ENCODE measurements at regions not wholly inside any gene's neighbourhood (a gene's known extent, or its start where the extent isn't known, plus 50 kb on each side); places are given as distances from the start of the nearest gene placed in this dataset.

DNA sequence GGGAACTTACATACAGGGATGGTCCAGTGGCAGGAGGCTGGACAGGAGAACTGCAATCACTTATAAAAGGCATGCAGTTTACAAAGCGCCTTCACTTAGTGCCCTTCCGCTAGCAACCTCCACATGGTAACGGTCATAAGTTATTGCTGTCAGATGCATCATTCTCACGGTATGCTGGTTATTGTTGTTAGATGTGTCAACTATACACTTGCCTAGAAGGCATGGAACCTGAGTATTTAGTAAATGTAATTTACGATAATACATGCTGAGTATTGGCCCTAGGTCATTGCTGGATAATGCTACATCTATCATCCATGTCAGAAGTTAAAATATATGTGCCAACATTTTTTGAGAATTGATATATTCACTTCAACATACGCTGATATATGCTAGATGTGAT, 155.1 kb upstream of the MBL2 start:
- no peaks in the 10 kb centered on the region for H3K79me2 ChIP-seq (ENCODE audit: control insufficient read depth, insufficient read depth, low read length)
- H3K9ac ChIP-seq (ENCODE audit: control insufficient read depth, extremely low read depth, insufficient read depth, low read length): no peak overlapping the region
- H3K9me3 ChIP-seq (ENCODE audit: control insufficient read depth, low read depth, low read length): no peaks in the 10 kb centered on the region
- H3K36me3 ChIP-seq (ENCODE audit: control insufficient read depth in 2 of 2, extremely low read depth in 1 of 2, insufficient read depth in 2 of 2, low read length in 2 of 2): no peaks in the 10 kb centered on the region
- H4K20me1 ChIP-seq (ENCODE audit: control insufficient read depth, extremely low read depth, insufficient read depth, low read length): no peaks in the 10 kb centered on the region
- DNase-seq (ENCODE audit: low read depth, low spot score): no peak
- no peak overlapping the region for H3K27ac ChIP-seq (ENCODE audit: control insufficient read depth, insufficient read depth, low read length)
- dilution Hi-C loops (cut with MboI; ENCODE audit: extremely low pct_ligation_motif_present, low sequenced_read_pairs): no loop called here
- peak; percentile 34 for FAIRE-seq
- TF ChIP-seq EZH2 (IDR thresholded peaks at IDR 0.05; ENCODE audit: low read length): no peak
- TF ChIP-seq, protein P1, sequence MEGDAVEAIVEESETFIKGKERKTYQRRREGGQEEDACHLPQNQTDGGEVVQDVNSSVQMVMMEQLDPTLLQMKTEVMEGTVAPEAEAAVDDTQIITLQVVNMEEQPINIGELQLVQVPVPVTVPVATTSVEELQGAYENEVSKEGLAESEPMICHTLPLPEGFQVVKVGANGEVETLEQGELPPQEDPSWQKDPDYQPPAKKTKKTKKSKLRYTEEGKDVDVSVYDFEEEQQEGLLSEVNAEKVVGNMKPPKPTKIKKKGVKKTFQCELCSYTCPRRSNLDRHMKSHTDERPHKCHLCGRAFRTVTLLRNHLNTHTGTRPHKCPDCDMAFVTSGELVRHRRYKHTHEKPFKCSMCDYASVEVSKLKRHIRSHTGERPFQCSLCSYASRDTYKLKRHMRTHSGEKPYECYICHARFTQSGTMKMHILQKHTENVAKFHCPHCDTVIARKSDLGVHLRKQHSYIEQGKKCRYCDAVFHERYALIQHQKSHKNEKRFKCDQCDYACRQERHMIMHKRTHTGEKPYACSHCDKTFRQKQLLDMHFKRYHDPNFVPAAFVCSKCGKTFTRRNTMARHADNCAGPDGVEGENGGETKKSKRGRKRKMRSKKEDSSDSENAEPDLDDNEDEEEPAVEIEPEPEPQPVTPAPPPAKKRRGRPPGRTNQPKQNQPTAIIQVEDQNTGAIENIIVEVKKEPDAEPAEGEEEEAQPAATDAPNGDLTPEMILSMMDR (optimal IDR thresholded peaks at IDR 0.05 in 1 of 3, IDR thresholded peaks at IDR 0.05 in 1 of 3, conservative IDR thresholded peaks at IDR 0.05 in 1 of 3; ENCODE audit: extremely low read depth in 1 of 3, insufficient read depth in 2 of 3, low read length in 3 of 3): no peak
- H3K4me3 ChIP-seq (ENCODE audit: control insufficient read depth in 2 of 3, extremely low read depth in 1 of 3, insufficient read depth in 2 of 3, low read depth in 1 of 3, low read length in 3 of 3): no peak overlapping the region
- no peaks in the 10 kb centered on the region for H3K9me1 ChIP-seq (ENCODE audit: control insufficient read depth, extremely low read depth, insufficient read depth, low read length)
- H3K4me1 ChIP-seq (ENCODE audit: control insufficient read depth, extremely low read depth, insufficient read depth, low read length): no peaks in the 10 kb centered on the region
- no peak overlapping the region for H2AFZ ChIP-seq (ENCODE audit: control insufficient read depth, low read length)
- no peak overlapping the region for H3K4me2 ChIP-seq (ENCODE audit: control insufficient read depth, extremely low read depth, insufficient read depth, low read depth, low read length)
- H3K27me3 ChIP-seq (ENCODE audit: control insufficient read depth, extremely low read depth, insufficient read depth, low read length): no peaks in the 10 kb centered on the region

GRCh38 chr10:52923520-52923919, 150.9 kb upstream of the MBL2 start:
- dilution Hi-C loops (cut with MboI; ENCODE audit: extremely low pct_ligation_motif_present, low sequenced_read_pairs): no loop called here
- no peaks in the 10 kb centered on the region for H3K9me1 ChIP-seq (ENCODE audit: control insufficient read depth, extremely low read depth, insufficient read depth, low read length)

More at GRCh38 chr10:52923520-52923919, 150.9 kb upstream of the MBL2 start:
- Histone ChIP-seq H4K20me1 (ENCODE audit: control insufficient read depth, extremely low read depth, insufficient read depth, low read length) (no peaks in the 10 kb centered on the region), H3K4me3 (ENCODE audit: control insufficient read depth in 2 of 3, extremely low read depth in 1 of 3, insufficient read depth in 2 of 3, low read depth in 1 of 3, low read length in 3 of 3) (no peak overlapping the region), H3K27me3 (ENCODE audit: control insufficient read depth, extremely low read depth, insufficient read depth, low read length) (no peaks in the 10 kb centered on the region), H3K9ac (ENCODE audit: control insufficient read depth, extremely low read depth, insufficient read depth, low read length) (no peak overlapping the region), H3K36me3 (ENCODE audit: control insufficient read depth in 2 of 2, extremely low read depth in 1 of 2, insufficient read depth in 2 of 2, low read length in 2 of 2) (no peaks in the 10 kb centered on the region), H3K9me3 (ENCODE audit: control insufficient read depth, low read depth, low read length) (no peaks in the 10 kb centered on the region), H3K79me2 (ENCODE audit: control insufficient read depth, insufficient read depth, low read length) (no peaks in the 10 kb centered on the region), H3K4me2 (ENCODE audit: control insufficient read depth, extremely low read depth, insufficient read depth, low read depth, low read length) (no peak overlapping the region), H2AFZ (ENCODE audit: control insufficient read depth, low read length) (no peak overlapping the region), H3K27ac (ENCODE audit: control insufficient read depth, insufficient read depth, low read length) (no peak overlapping the region), H3K4me1 (ENCODE audit: control insufficient read depth, extremely low read depth, insufficient read depth, low read length) (no peaks in the 10 kb centered on the region)
- FAIRE-seq (no peak), DNase-seq (ENCODE audit: low read depth, low spot score) (no peak)
- TF ChIP-seq, protein P1 (optimal IDR thresholded peaks at IDR 0.05 in 1 of 3, IDR thresholded peaks at IDR 0.05 in 1 of 3, conservative IDR thresholded peaks at IDR 0.05 in 1 of 3; ENCODE audit: extremely low read depth in 1 of 3, insufficient read depth in 2 of 3, low read length in 3 of 3): no peak
